HG02981 (cell line): ENCODE measurements at regions not wholly inside any gene's neighbourhood (a gene's known extent, or its start where the extent isn't known, plus 50 kb on each side); places are given as distances from the start of the nearest gene placed in this dataset.
"Not testable (repeated sequence)": the region's sequence is repeated elsewhere in the genome, so short reads cannot be mapped to it uniquely, and the experiment has no call there.

Experiments used
- ATAC-seq: cut with Tn5 transposase; IDR thresholded peaks from one replicate; pipeline ENCODE4 v1.9.1; 2021; ENCODE audit warnings: mild to moderate bottlenecking, moderate library complexity; ENCODE audit not compliant: unreplicated experiment

GRCh38 chr7:16369855-16370254 lies 51.5 kb downstream of the CRPPA start:
- no peak for ATAC-seq

- not testable (repeated sequence) for ATAC-seq
These were observed 52.0 kb downstream of the CRPPA start for GRCh38 chr7:16369309-16369708.

- no peak for ATAC-seq
These were observed 52.5 kb downstream of the CRPPA start for GRCh38 chr7:16368885-16369284.

- ATAC-seq, result no peak
These were observed 54.2 kb downstream of the CRPPA start for GRCh38 chr7:16367115-16367514.

- no peak for ATAC-seq
These were observed 55.4 kb downstream of the CRPPA start for GRCh38 chr7:16365952-16366351.

GRCh38 chr7:16365177-16365576 lies 56.2 kb downstream of the CRPPA start:
- no peak for ATAC-seq

- ATAC-seq, result no peak
These were observed 62.1 kb downstream of the CRPPA start for GRCh38 chr7:16359216-16359615.

- no peak for ATAC-seq
These were observed 63.4 kb downstream of the CRPPA start for GRCh38 chr7:16357921-16358320.

GRCh38 chr7:16357474-16357873 lies 63.9 kb downstream of the CRPPA start:
- no peak for ATAC-seq

- ATAC-seq, result no peak
These were observed 64.9 kb downstream of the CRPPA start for GRCh38 chr7:16356301-16356958.

- ATAC-seq, result no peak
These were observed 66.8 kb downstream of the CRPPA start for GRCh38 chr7:16354573-16354972.

GRCh38 chr7:16353226-16353625 lies 68.1 kb downstream of the CRPPA start:
- no peak for ATAC-seq

- ATAC-seq, result peak; percentile 87
These were observed 70.7 kb downstream of the CRPPA start for GRCh38 chr7:16350634-16351033.

GRCh38 chr7:16348251-16348650 lies 73.1 kb downstream of the CRPPA start:
- no peak for ATAC-seq

- ATAC-seq, result no peak
These were observed 73.5 kb downstream of the CRPPA start for GRCh38 chr7:16347827-16348192.

GRCh38 chr7:16347066-16347826 lies 74.1 kb downstream of the CRPPA start:
- no peak for ATAC-seq

GRCh38 chr7:16345979-16346958 lies 75.1 kb downstream of the CRPPA start:
- ATAC-seq, result peak; percentile 42

- no peak for ATAC-seq
These were observed 76.4 kb downstream of the CRPPA start for GRCh38 chr7:16344927-16345326.

GRCh38 chr7:16343612-16344011 lies 77.7 kb downstream of the CRPPA start:
- no peak for ATAC-seq

- no peak for ATAC-seq
These were observed 83.3 kb downstream of the CRPPA start for GRCh38 chr7:16338065-16338464.

GRCh38 chr7:16326106-16326505 lies 95.2 kb downstream of the CRPPA start:
- no peak for ATAC-seq
